ENCODE measurements at regions not wholly inside any gene's neighbourhood (a gene's known extent, or its start where the extent isn't known, plus 50 kb on each side); places are given as distances from the start of the nearest gene placed in this dataset.

- DNase-seq = no peak
Observed at GRCh38 chr2:236805800-236806531, 236.3 kb downstream of the ACKR3 start.

DNA sequence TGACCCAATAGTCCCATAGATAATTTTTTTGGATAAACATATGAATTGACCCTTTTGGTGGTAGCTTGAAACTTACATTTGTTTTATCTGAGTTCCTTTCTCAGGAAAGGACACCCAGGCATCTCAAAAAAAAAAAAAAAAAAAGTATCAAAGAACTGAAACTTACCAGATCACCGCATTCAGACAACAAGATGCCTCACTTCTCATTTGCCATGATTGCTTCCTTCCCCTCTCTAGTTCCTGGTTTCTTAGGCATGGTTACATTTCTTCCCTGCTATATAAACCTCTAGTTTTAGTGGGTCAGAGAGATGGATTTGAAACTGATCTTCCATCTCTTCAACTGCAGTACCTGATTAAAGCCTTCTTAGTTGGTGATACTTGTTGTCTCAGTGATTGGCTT, 240.1 kb downstream of the ACKR3 start:
- no peak for DNase-seq

DNA sequence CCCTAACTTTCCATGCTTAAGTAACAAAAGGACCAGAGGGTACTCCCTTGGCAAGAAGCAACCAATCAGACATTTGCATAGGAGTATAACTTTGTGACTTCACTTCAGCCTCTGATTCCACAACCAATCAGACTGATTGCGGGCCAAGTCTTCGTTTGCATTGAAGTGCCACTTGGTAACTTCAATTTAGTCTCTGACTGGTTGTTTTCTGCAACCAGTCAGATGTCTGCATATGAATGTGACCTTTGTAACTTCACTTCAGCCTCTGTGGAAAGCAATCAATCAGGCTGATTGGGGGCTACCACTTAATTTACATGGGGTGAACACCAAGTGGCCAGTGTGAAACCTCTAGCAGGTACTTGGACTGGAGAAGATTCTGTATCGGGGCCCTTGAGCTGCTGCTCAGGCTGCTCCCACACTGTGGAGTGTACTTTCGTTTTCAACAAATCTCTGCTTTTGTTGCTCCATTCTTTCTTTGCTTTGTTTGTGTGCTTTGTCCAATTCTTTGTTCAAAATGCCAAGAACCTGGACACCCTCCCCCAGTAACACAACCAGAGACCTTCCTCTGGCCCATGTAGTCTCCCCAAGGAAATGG, 241.5 kb downstream of the ACKR3 start:
- no peak for DNase-seq

GRCh38 chr2:236813766-236814165, 244.1 kb downstream of the ACKR3 start:
- no peak for DNase-seq

DNA sequence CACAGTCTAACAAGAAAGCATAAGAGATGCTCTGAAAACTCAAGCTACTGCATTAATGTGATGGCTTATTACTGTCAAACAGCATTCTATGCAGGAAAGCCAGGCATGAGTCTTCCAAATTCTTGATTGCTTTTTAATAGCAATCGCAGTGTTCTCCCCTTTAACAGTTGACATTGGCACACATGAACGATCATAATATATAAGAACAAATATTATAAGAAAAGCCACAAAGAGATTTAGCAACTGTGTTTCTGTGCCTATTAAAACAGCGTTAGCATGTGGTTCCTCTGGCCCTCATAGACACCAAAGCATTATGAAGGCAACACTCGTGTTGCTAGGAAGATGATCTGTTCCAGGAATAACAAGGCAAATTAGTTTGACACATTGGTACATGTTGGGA, 245.0 kb downstream of the ACKR3 start:
- DNase-seq = no peak

DNA sequence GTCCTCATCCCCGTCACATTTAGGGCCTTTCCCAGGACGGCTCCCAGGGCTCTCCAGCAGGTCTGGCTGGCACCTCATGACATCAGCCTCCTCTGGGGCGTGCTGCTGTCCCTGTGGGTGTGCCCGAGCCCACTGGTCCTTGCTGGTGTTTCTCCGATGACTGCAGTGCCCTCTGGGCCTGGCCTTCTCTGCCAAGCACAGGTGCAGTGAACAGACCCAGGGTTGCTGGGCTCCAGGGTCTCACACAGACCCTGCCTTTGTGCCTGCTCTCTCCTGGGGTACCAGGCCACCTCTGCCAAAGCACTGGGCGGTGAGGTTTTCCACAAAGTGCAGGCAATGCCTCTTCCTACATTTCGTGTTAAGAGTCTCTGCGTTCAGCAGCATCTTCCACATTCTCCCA, 246.1 kb downstream of the ACKR3 start:
- no peak for DNase-seq

- no peak for DNase-seq
Observed at GRCh38 chr2:236816197-236817170, 246.9 kb downstream of the ACKR3 start.

DNA sequence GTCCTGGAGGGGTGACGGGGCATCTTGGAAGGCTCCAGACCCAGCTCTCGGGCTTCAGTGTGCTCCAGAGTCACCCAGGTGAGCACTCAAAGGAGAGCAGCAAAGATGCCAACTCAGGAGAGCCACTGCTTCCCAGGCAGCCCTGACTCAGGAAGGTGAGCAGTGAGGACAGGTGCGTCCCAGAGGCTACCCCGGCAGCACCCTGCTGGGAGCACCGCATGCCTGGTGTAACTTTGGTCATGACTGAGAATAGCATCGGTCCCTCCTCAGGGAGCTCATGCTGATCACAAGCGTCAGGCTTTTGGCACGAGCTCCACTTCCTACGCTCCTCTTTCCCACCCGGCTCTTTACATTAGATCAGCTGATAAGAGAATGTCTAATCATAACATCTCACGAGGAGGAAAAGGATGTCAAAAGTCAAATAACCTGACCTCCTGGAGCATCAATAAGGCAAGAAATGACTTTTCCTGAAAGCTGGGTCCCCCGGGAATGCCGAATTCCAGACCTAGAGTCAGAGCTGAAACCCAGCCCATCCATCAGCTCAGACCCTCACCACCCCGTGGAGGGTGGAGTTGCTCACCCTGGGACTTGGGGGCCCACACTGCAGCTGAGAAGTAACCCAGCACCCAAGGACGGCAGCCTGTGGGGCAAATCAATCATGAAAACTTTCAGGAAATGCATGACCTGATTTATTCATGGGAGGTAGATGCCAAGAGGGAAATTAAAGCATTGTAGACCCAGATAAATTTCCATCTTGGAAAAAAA, 248.8 kb downstream of the ACKR3 start:
- no peak for DNase-seq

- no peak for DNase-seq
Observed at GRCh38 chr2:236819275-236820002, 249.8 kb downstream of the ACKR3 start.

DNA sequence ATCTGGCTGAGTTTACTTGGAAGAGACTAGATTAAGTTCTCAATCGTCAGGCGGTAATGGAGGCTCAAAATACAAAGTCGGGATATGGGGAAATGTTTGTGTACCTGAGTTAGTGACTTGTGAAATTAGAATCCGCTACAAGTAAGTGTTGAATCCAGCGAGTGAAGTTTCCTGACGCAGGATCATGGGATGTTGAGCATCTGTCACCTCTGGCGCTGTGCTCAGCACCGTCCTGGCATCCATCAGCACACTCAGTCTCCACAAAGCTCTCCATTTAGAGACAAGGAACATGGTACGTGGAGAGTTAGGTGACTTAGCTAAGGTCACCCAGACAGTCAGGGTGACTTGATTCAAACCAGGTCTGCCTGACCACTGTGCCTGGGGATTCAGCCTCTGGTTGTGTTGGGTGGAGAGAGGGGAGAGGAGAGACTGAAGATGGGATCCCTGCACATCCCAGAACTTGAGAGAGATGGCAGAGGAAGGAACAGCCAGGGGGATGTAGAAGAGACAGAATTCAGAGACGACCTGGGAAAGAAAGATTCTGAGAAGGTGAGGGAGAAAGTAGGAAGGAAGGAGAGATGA, 251.2 kb downstream of the ACKR3 start:
- DNase-seq = no peak

DNA sequence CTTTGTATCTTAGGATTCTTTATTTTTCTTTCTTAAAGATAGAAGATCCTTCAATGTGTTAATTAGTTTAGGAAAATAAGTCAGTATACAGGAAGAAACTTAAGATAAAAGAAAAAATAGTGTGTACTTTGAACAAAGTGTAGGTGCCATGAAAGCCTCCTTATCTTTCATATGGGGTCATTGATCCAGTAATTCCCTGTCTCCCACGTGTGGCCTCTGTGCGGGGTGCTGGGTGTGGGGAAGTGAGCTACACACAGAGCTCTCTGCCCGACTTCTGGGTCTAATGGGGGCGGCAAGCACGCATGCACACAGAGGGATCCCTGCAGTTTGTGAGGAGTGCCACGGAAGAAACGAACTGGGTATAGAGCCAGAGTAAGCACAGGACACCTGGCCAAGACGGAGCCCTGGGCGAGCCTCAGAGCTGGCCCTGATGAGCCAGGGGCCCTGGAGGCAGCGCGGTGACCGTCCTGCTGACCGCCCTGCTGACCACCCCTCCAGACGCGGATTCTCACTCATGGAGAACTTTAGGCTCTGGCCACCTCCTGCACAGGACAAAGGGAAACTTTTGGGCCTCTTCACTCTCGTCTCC, 253.5 kb downstream of the ACKR3 start:
- no peak for DNase-seq

DNA sequence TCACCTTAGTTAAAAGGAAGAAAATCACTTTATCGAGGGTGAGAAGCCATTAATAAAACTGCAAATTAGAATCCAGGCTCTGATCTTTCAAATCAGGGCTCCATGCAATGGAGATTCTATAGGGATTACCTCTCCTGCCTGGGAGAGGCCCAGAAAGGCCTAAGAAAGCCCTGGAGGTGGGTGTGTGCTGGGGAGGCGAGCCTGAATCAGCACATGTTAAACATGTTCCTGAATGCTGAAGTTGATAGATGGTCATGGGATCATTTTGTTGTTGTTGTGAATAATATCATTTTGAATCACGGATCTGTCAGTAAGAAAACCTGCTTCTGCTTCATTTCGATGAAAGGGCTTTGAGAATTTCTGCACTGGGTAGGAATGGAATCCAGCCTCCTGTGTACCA, 254.3 kb downstream of the ACKR3 start:
- no peak for DNase-seq

- no peak for DNase-seq
Observed at GRCh38 chr2:236824836-236825235, 255.2 kb downstream of the ACKR3 start.

- no peak for DNase-seq
Observed at GRCh38 chr2:236825989-236826510, 256.4 kb downstream of the ACKR3 start.

GRCh38 chr2:236826606-236827156, 257.1 kb downstream of the ACKR3 start:
- no peak for DNase-seq

DNA sequence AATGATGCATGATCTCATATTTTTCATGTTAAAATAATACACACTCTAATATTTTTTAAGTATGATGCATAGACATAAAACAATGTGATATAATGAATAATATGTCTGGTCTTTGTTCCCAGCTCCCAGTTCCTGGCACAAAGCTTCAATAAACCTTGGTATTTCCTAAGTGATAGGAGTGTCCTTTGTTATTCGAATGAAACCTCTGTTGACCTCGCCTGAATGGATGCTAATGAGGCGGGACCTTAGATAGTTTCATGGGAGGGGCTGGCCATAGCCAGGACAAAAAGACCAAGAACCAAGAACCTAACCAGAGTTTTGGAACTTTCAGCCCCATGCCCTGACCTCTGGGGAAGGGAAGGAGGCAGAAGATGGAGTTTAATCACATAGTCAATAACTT, 257.7 kb upstream of the COPS8 start:
- DNase-seq = no peak

- no peak for DNase-seq
Observed at GRCh38 chr2:236828820-236829219, 256.9 kb upstream of the COPS8 start.

GRCh38 chr2:236830926-236831325, 254.8 kb upstream of the COPS8 start:
- DNase-seq = no peak

DNA sequence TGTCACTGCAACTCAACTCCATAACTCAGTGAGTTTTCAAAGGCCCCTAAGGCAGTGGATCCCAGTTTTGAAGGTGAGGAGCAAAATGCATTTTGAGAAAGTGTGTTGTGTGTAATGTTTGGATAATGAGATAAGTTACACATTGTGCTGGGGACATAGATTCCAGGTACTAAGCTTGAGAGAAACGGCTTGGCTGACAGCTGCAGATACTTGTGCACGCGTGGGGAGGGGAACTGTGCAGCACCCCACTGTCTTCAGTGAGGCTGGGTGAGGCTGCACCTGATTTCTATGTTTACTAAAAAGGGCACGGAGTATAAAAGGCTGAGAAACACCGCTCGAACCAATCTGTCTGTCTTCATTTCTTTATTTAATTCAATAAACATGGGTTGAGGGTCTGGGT, 254.0 kb upstream of the COPS8 start:
- no peak for DNase-seq

DNA sequence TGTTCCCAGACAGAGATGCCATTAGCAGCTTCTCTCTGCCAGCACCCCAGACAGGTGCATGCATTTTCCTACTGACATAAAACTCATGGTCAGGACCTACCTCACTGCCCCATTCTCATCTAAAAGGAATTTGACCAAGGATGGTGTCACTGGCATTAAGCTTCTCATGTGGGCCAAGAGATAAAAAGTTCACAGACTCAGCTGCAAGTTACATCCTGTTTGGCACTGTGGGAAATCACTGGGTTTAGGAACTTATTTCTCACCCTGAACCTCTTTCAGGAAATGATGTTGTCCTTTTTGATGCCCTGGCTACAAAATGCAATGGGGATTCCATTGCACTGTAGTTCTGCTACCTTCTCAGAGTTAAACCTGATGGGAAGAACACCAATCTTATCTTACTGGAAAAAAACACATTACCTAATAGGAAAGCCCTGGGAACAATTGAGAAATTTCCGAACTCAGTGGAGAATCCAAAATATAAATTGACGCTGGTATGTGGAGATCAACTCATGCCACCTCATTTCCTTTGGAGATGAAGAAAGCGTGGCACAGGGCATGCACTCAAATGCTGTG, 252.1 kb upstream of the COPS8 start:
- no peak for DNase-seq

Data from effector CD4-positive, alpha-beta T cell (primary cell).